Esophagus (tissue), 2 donors: ENCODE measurements at regions not wholly inside any gene's neighbourhood (a gene's known extent, or its start where the extent isn't known, plus 50 kb on each side); places are given as distances from the start of the nearest gene placed in this dataset.

Source experiments
- H3K27ac ChIP-seq, 2 donors: one replicate each; pipeline ENCODE4 v1.5.1; 2013; ENCODE audit warnings: low read depth in 2 of 2, mild to moderate bottlenecking in 2 of 2, inconsistent platforms in 1 of 2, low read length in 1 of 2, moderate library complexity in 1 of 2
- H3K27me3 ChIP-seq, 2 donors: one replicate each; pipeline ENCODE4 v1.6.1; 2013; ENCODE audit warnings: low read length in 2 of 2, control low read depth in 1 of 2, mild to moderate bottlenecking in 1 of 2; ENCODE audit not compliant: insufficient read depth in 2 of 2, control insufficient read depth in 1 of 2
- H3K36me3 ChIP-seq, 2 donors: one replicate each; pipeline ENCODE4 v1.6.1; 2013; ENCODE audit warnings: low read length in 1 of 2; ENCODE audit not compliant: control insufficient read depth in 2 of 2, insufficient read depth in 2 of 2
- H3K4me1 ChIP-seq, 2 donors: one replicate each; pipeline ENCODE4 v1.6.1; 2013; ENCODE audit warnings: low read length in 1 of 2; ENCODE audit not compliant: control insufficient read depth in 2 of 2, insufficient read depth in 2 of 2
- H3K4me3 ChIP-seq, 2 donors: one replicate each; pipeline ENCODE4 v1.5.1; 2013; ENCODE audit warnings: low read length in 2 of 2, mild to moderate bottlenecking in 2 of 2, low read depth in 1 of 2, moderate library complexity in 1 of 2
- H3K9me3 ChIP-seq, 2 donors: one replicate each; pipeline ENCODE4 v1.6.1; 2013; ENCODE audit warnings: mild to moderate bottlenecking in 2 of 2, low read depth in 1 of 2, low read length in 1 of 2, moderate library complexity in 1 of 2; ENCODE audit not compliant: control insufficient read depth in 2 of 2, insufficient read depth in 1 of 2
- WGBS, 2 donors: extraction: QIAGEN DNeasy Blood & Tissue Kit; methylation state at CpG; one replicate each; pipeline ENCODE4 v1.1.7; 2013; 5-methylcytosine and 5-hydroxymethylcytosine counted together
- donor health status: healthy with polysubstance abuse.
- donor health status: Bipolar disorder and iron deficiency.

DNA sequence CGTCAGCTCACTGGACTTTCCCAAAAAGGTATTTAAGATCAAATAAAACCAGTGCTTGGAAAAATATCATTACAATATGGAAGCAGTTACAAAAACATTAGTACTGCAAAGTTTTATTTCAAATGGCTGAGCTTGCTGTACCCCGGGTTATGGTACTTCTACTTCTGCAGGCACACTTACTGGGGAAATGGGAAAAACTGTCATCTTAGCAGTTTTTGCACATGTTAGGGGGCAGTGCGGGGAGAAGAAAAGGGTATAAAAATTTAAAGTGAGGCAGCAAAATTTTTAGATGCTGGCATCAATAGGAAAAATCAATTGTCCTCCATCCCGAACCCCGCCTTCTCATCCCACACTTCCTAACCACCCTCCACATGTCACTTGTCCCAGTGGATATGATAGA is 133.4 kb downstream of the ATG4C start:
- no peaks in the 10 kb centered on the region for H3K4me1 ChIP-seq
- H3K27me3 ChIP-seq: no peaks in the 10 kb centered on the region
- 91 to 93% methylated on average over 5 of the region's 5 CpGs for WGBS, 2 donors
- H3K27ac ChIP-seq: no peak overlapping the region
- H3K36me3 ChIP-seq: no peaks in the 10 kb centered on the region
- no peaks in the 10 kb centered on the region for H3K9me3 ChIP-seq
- H3K4me3 ChIP-seq: no peak overlapping the region

GRCh38 chr1:62917805-62918204 is 133.9 kb downstream of the ATG4C start:
- H3K4me3 ChIP-seq: no peak overlapping the region
- no peak overlapping the region for H3K27ac ChIP-seq
- H3K9me3 ChIP-seq: no peaks in the 10 kb centered on the region
- H3K27me3 ChIP-seq: no peaks in the 10 kb centered on the region
- no peaks in the 10 kb centered on the region for H3K4me1 ChIP-seq
- 56 to 66% methylated on average over 10 of the region's 10 CpGs for WGBS, 2 donors
- H3K36me3 ChIP-seq: no peaks in the 10 kb centered on the region

- Histone ChIP-seq H3K36me3 (no peaks in the 10 kb centered on the region), H3K27ac (no peak overlapping the region), H3K4me3 (no peak overlapping the region), H3K4me1 (no peaks in the 10 kb centered on the region), H3K27me3 (no peaks in the 10 kb centered on the region), H3K9me3 (no peaks in the 10 kb centered on the region)
- 69% methylated on average over 3 of the region's 3 CpGs for whole genome bisulfite sequencing, 2 donors
Measured at GRCh38 chr1:62918700-62919099, 134.8 kb downstream of the ATG4C start.

- H3K4me1 ChIP-seq: no peaks in the 10 kb centered on the region
- H3K27me3 ChIP-seq: no peaks in the 10 kb centered on the region
- no peaks in the 10 kb centered on the region for H3K9me3 ChIP-seq
- no peaks in the 10 kb centered on the region for H3K36me3 ChIP-seq
- 84 to 91% methylated on average over 1 of the region's 1 CpG for WGBS, 2 donors
- no peak overlapping the region for H3K4me3 ChIP-seq
- no peak overlapping the region for H3K27ac ChIP-seq
Measured at GRCh38 chr1:62922006-62922405, 138.1 kb downstream of the ATG4C start.

DNA sequence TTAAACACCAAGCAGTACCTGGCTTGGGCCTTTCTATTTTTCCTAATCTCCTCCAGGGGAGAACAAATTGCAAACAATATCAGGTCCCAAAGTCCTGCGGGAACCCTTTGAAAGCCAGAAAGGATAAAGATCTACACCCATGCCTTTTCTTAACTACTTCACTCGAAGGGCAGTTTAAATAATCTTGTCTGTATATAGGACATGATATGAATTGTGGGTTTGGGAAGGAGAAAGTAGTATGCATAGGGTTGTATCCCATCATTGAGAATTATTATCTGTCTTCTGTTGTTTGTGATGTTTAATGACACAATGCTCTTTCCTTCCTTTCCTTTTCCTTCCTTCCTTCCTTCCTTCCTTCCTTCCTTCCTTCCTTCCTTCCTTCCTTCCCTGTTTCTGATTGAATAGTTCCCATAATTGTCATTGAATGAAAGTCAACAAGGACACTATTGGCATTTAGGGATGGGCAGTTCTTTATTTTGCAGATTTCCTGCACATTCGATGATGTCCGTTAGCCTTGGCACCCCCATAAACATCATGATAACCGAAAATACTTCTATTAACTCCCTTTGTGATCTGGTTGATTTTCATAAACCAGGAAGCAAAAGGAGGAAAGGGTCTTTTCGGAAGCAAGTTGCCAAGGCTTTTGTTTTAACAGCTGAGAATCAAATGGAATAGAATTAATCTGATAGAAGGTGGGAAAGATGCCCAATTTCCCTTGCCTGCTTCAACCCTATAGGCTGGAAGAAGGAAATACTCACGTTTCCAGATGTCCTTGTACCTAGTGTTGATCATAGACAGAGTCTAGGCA is 141.3 kb downstream of the ATG4C start:
- Histone ChIP-seq H3K27me3 (no peaks in the 10 kb centered on the region), H3K4me1 (no peaks in the 10 kb centered on the region), H3K9me3 (no peaks in the 10 kb centered on the region), H3K36me3 (no peaks in the 10 kb centered on the region), H3K27ac (no peak overlapping the region), H3K4me3 (no peak overlapping the region)
- 79% methylated on average over 7 of the region's 7 CpGs for WGBS, 2 donors

DNA sequence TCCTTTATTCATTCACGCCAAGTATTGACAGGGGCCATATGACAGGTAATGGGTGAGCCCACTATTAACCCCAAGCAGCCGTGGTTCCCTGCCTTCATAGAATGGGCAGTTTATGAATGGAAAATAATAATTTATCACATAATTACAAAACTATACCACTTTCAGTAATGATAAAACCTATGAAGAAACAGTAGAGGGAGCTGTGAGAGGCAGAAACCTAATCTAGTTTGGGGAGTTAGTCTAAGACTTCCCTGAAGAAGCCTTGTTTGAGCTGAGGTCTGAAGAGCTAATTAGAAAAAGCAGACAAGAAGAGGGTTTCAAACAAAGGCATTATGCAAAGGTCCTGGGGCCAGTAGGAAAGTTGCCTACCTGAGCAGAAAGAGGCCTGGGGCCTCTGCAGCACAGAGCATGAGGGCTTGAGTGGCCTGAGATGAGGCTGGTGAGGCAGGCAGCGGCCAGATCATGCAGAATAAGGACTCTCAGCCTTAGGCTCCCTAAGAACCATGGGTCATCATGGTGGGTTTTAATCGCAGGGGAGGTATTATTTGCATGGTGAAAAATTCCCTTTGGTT is 142.8 kb downstream of the ATG4C start:
- Histone ChIP-seq H3K27ac (no peak overlapping the region), H3K4me3 (no peak overlapping the region), H3K27me3 (no peaks in the 10 kb centered on the region), H3K4me1 (no peaks in the 10 kb centered on the region), H3K9me3 (no peaks in the 10 kb centered on the region), H3K36me3 (no peaks in the 10 kb centered on the region)
- 83 to 86% methylated on average over 4 of the region's 4 CpGs for WGBS, 2 donors

DNA sequence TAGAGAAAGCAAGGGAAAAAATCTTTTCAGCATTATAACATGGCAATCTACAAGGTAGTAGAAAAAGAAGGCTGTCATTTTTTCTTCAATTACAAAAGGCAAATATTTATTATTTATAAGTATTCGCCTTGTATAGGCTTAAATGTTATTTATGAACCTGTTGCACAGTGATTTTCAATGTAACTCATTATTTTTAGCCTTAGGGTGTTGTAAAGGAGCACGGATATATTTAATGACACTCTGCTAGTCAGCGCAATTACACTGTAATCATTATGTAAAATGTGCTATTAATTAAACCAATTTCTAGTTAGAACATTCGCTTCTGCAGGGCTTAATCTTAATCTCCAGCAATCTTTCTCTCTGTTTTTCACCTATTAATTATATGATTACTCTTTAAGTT is 145.0 kb downstream of the ATG4C start:
- H3K9me3 ChIP-seq: no peaks in the 10 kb centered on the region
- no peaks in the 10 kb centered on the region for H3K36me3 ChIP-seq
- WGBS, 2 donors: 75 to 85% methylated on average over 4 of the region's 4 CpGs
- H3K27me3 ChIP-seq: no peaks in the 10 kb centered on the region
- no peaks in the 10 kb centered on the region for H3K4me1 ChIP-seq
- H3K4me3 ChIP-seq: no peak overlapping the region
- no peak overlapping the region for H3K27ac ChIP-seq

DNA sequence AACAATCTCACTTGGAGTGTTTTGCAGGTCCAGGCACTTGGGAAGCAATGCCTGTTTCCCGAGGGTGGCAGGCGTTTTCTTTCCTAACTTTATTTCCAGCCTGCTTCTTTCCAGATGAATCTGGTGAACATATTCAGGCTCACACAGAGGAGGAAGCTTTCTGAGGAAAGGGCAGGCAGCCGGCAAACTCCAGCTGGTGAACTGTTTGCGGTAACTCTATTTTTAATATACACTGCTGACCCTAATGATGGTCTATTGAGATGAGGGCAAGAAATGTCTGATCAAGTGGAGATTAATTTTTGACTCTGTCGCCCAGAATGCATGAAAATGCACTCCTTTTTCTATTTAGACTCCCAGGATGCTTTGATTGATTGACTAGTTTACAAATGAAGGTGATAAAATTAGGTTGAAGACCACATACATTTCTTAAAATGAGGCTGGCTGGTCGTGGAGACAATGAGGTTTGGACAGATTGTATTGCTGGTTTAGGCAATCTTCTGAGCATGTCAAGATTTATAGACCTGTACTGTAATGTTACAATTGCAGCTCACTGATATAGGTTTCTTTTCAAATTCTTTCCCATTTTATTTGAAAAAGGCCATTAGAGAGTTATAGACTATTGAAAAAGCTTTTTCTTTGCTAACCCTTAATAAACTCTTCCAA is 153.8 kb downstream of the ATG4C start:
- Histone ChIP-seq H3K9me3 (no peaks in the 10 kb centered on the region), H3K27ac (no peak overlapping the region), H3K36me3 (no peaks in the 10 kb centered on the region), H3K4me1 (no peaks in the 10 kb centered on the region), H3K4me3 (no peak overlapping the region), H3K27me3 (no peaks in the 10 kb centered on the region)
- WGBS, 2 donors: 62 to 64% methylated on average over 6 of the region's 6 CpGs

- no peak overlapping the region for H3K27ac ChIP-seq
- WGBS, 2 donors: 74 to 82% methylated on average over 1 to 2 of the region's 2 CpGs
- H3K27me3 ChIP-seq: no peaks in the 10 kb centered on the region
- no peaks in the 10 kb centered on the region for H3K4me1 ChIP-seq
- H3K36me3 ChIP-seq: no peaks in the 10 kb centered on the region
- no peak overlapping the region for H3K4me3 ChIP-seq
- H3K9me3 ChIP-seq: peaks cover 0 to 2% of the 10 kb centered on the region in 2 donors
Measured at GRCh38 chr1:62941780-62942179, 157.8 kb downstream of the ATG4C start.
